ENCODE measurements at regions not wholly inside any gene's neighbourhood (a gene's known extent, or its start where the extent isn't known, plus 50 kb on each side); places are given as distances from the start of the nearest gene placed in this dataset.

GRCh38 chr12:90593596-90594295 lies 361.2 kb downstream of the CCER1 start:
- TF ChIP-seq POLR2AphosphoS5 (IDR thresholded peaks at IDR 0.05) (no peak), CTCF (IDR thresholded peaks at IDR 0.05 in 8 of 11, conservative IDR thresholded peaks at IDR 0.05 in 3 of 11) (no peak), POLR2A (IDR thresholded peaks at IDR 0.05) (no peak)

All from spleen (tissue), 7 donors.